Esophagus (tissue), 2 donors: ENCODE measurements at regions not wholly inside any gene's neighbourhood (a gene's known extent, or its start where the extent isn't known, plus 50 kb on each side); places are given as distances from the start of the nearest gene placed in this dataset.
"Not testable (repeated sequence)": the region's sequence is repeated elsewhere in the genome, so short reads cannot be mapped to it uniquely, and the experiment has no call there.

Experiments
- H3K27ac ChIP-seq, 2 donors: one replicate each; pipeline ENCODE4 v1.5.1; 2013; ENCODE audit warnings: low read depth in 2 of 2, mild to moderate bottlenecking in 2 of 2, inconsistent platforms in 1 of 2, low read length in 1 of 2, moderate library complexity in 1 of 2
- H3K27me3 ChIP-seq, 2 donors: one replicate each; pipeline ENCODE4 v1.6.1; 2013; ENCODE audit warnings: low read length in 2 of 2, control low read depth in 1 of 2, mild to moderate bottlenecking in 1 of 2; ENCODE audit not compliant: insufficient read depth in 2 of 2, control insufficient read depth in 1 of 2
- H3K36me3 ChIP-seq, 2 donors: one replicate each; pipeline ENCODE4 v1.6.1; 2013; ENCODE audit warnings: low read length in 1 of 2; ENCODE audit not compliant: control insufficient read depth in 2 of 2, insufficient read depth in 2 of 2
- H3K4me1 ChIP-seq, 2 donors: one replicate each; pipeline ENCODE4 v1.6.1; 2013; ENCODE audit warnings: low read length in 1 of 2; ENCODE audit not compliant: control insufficient read depth in 2 of 2, insufficient read depth in 2 of 2
- H3K4me3 ChIP-seq, 2 donors: one replicate each; pipeline ENCODE4 v1.5.1; 2013; ENCODE audit warnings: low read length in 2 of 2, mild to moderate bottlenecking in 2 of 2, low read depth in 1 of 2, moderate library complexity in 1 of 2
- H3K9me3 ChIP-seq, 2 donors: one replicate each; pipeline ENCODE4 v1.6.1; 2013; ENCODE audit warnings: mild to moderate bottlenecking in 2 of 2, low read depth in 1 of 2, low read length in 1 of 2, moderate library complexity in 1 of 2; ENCODE audit not compliant: control insufficient read depth in 2 of 2, insufficient read depth in 1 of 2
- WGBS, 2 donors: extraction: QIAGEN DNeasy Blood & Tissue Kit; methylation state at CpG; one replicate each; pipeline ENCODE4 v1.1.7; 2013; 5-methylcytosine and 5-hydroxymethylcytosine counted together
- donor health status: healthy with polysubstance abuse.
- donor health status: Bipolar disorder and iron deficiency.

GRCh38 chr17:21612123-21613070 is 79.9 kb upstream of the KCNJ18 start:
- H3K27ac ChIP-seq, H3K4me1 ChIP-seq, H3K9me3 ChIP-seq, H3K27me3 ChIP-seq, H3K4me3 ChIP-seq, H3K36me3 ChIP-seq: not testable (repeated sequence)
- 82 to 84% methylated on average over 28 of the region's 28 CpGs for WGBS, 2 donors

GRCh38 chr17:21613071-21613429 is 79.3 kb upstream of the KCNJ18 start:
- Histone ChIP-seq H3K9me3 (no peaks in the 10 kb centered on the region), H3K27ac (no peak overlapping the region), H3K27me3 (no peaks in the 10 kb centered on the region), H3K36me3 (no peaks in the 10 kb centered on the region), H3K4me3 (no peak overlapping the region), H3K4me1 (no peaks in the 10 kb centered on the region)
- 86 to 90% methylated on average over 8 of the region's 8 CpGs for WGBS, 2 donors

GRCh38 chr17:21626987-21627386 is 65.3 kb upstream of the KCNJ18 start:
- H3K27ac ChIP-seq, H3K36me3 ChIP-seq, H3K9me3 ChIP-seq, H3K4me1 ChIP-seq, H3K27me3 ChIP-seq, H3K4me3 ChIP-seq: not testable (repeated sequence)
- 72 to 83% methylated on average over 2 to 3 of the region's 3 CpGs for whole genome bisulfite sequencing, 2 donors
